ENCODE measurements at regions not wholly inside any gene's neighbourhood (a gene's known extent, or its start where the extent isn't known, plus 50 kb on each side); places are given as distances from the start of the nearest gene placed in this dataset.

- peaks cover 19% of the 10 kb centered on the region for H3K79me2 ChIP-seq (ENCODE audit: control insufficient read depth, low read length)
- no peaks in the 10 kb centered on the region for H3K9me2 ChIP-seq (replicated peaks; ENCODE audit: control insufficient read depth, low read length)
- peaks cover 25% of the 10 kb centered on the region for H3F3A ChIP-seq (ENCODE audit: control insufficient read depth, insufficient read depth)
- peak overlapping the region; percentile 98 for H3K27ac ChIP-seq (ENCODE audit: low read depth, low read length)
- H3K4me3 ChIP-seq (ENCODE audit: low read length) = peak overlapping the region; percentile 53
- peaks cover 86% of the 10 kb centered on the region for H3K4me1 ChIP-seq (ENCODE audit: control insufficient read depth, low read length)
- H3K9me3 ChIP-seq (ENCODE audit: control insufficient read depth, insufficient read depth, low read length) = no peaks in the 10 kb centered on the region; the same call in 1 of the 2 replicates
- peaks cover 15% of the 10 kb centered on the region for H3K36me3 ChIP-seq (ENCODE audit: control insufficient read depth, low read length)
- TF ChIP-seq CTCF (IDR thresholded peaks at IDR 0.05; ENCODE audit: low read depth, low read length, poor library complexity, severe bottlenecking) = no peak
- TF ChIP-seq EZH2phosphoT487 (IDR thresholded peaks at IDR 0.05; ENCODE audit: borderline replicate concordance, low read length) = no peak
- H3K27me3 ChIP-seq (ENCODE audit: control insufficient read depth, low read length) = no peaks in the 10 kb centered on the region
- no peaks in the 10 kb centered on the region for H4K20me1 ChIP-seq (ENCODE audit: control insufficient read depth, insufficient read depth, low read depth, low read length)
- H3K4me2 ChIP-seq (ENCODE audit: low read length) = peak overlapping the region; percentile 62
Observed at GRCh38 chr11:23569134-23569533, 708.9 kb upstream of the CCDC179 start.

- Histone ChIP-seq H3K4me2 (ENCODE audit: low read length) (peak overlapping the region; percentile 62), H3K36me3 (ENCODE audit: control insufficient read depth, low read length) (peaks cover 18% of the 10 kb centered on the region), H4K20me1 (ENCODE audit: control insufficient read depth, insufficient read depth, low read depth, low read length) (no peaks in the 10 kb centered on the region), H3F3A (ENCODE audit: control insufficient read depth, insufficient read depth) (peaks cover 25% of the 10 kb centered on the region), H3K4me3 (ENCODE audit: low read length) (peak overlapping the region; percentile 49), H3K4me1 (ENCODE audit: control insufficient read depth, low read length) (peaks cover 85% of the 10 kb centered on the region), H3K79me2 (ENCODE audit: control insufficient read depth, low read length) (peaks cover 22% of the 10 kb centered on the region), H3K27ac (ENCODE audit: low read depth, low read length) (peak overlapping the region; percentile 98), H3K9me3 (ENCODE audit: control insufficient read depth, insufficient read depth, low read length) (no peaks in the 10 kb centered on the region; the same call in 1 of the 2 replicates), H3K27me3 (ENCODE audit: control insufficient read depth, low read length) (no peaks in the 10 kb centered on the region), H3K9me2 (replicated peaks; ENCODE audit: control insufficient read depth, low read length) (no peaks in the 10 kb centered on the region)
- no peak for TF ChIP-seq CTCF (IDR thresholded peaks at IDR 0.05; ENCODE audit: low read depth, low read length, poor library complexity, severe bottlenecking)
- no peak for TF ChIP-seq EZH2phosphoT487 (IDR thresholded peaks at IDR 0.05; ENCODE audit: borderline replicate concordance, low read length)
Observed at GRCh38 chr11:23569547-23569946, 709.3 kb upstream of the CCDC179 start.

GRCh38 chr11:23570828-23571227, 710.6 kb upstream of the CCDC179 start:
- Histone ChIP-seq H4K20me1 (ENCODE audit: control insufficient read depth, insufficient read depth, low read depth, low read length) (no peaks in the 10 kb centered on the region), H3K4me3 (ENCODE audit: low read length) (no peak overlapping the region), H3F3A (ENCODE audit: control insufficient read depth, insufficient read depth) (peaks cover 29% of the 10 kb centered on the region), H3K4me2 (ENCODE audit: low read length) (peak overlapping the region; percentile 62; the same call in 1 of the 2 replicates), H3K4me1 (ENCODE audit: control insufficient read depth, low read length) (peaks cover 90% of the 10 kb centered on the region), H3K9me3 (ENCODE audit: control insufficient read depth, insufficient read depth, low read length) (no peaks in the 10 kb centered on the region), H3K9me2 (replicated peaks; ENCODE audit: control insufficient read depth, low read length) (no peaks in the 10 kb centered on the region), H3K36me3 (ENCODE audit: control insufficient read depth, low read length) (peaks cover 14% of the 10 kb centered on the region), H3K27me3 (ENCODE audit: control insufficient read depth, low read length) (no peaks in the 10 kb centered on the region), H3K79me2 (ENCODE audit: control insufficient read depth, low read length) (peaks cover 18% of the 10 kb centered on the region), H3K27ac (ENCODE audit: low read depth, low read length) (peak overlapping the region; percentile 98)
- TF ChIP-seq CTCF (IDR thresholded peaks at IDR 0.05; ENCODE audit: low read depth, low read length, poor library complexity, severe bottlenecking) (no peak), EZH2phosphoT487 (IDR thresholded peaks at IDR 0.05; ENCODE audit: borderline replicate concordance, low read length) (no peak)

All from DOHH2 (cell line).